ENCODE measurements at regions not wholly inside any gene's neighbourhood (a gene's known extent, or its start where the extent isn't known, plus 50 kb on each side); places are given as distances from the start of the nearest gene placed in this dataset.

GRCh38 chr5:25387953-25388352, 743.2 kb upstream of the CDH10 start:
- Histone ChIP-seq H3K9me3 (ENCODE audit: control insufficient read depth in 2 of 2, insufficient read depth in 1 of 2, low read depth in 1 of 2, low read length in 1 of 2) (peaks cover 0 to 4% of the 10 kb centered on the region in 2 donors), H3K4me3 (ENCODE audit: low read depth in 1 of 3, low read length in 3 of 3) (no peak overlapping the region), H3K36me3 (ENCODE audit: control insufficient read depth in 3 of 3, insufficient read depth in 2 of 3, low read depth in 1 of 3, low read length in 3 of 3) (no peaks in the 10 kb centered on the region), H3K27ac (ENCODE audit: low read depth in 1 of 3, low read length in 2 of 3) (no peak overlapping the region), H3K4me1 (ENCODE audit: control insufficient read depth in 3 of 3, insufficient read depth in 2 of 3, low read depth in 1 of 3, low read length in 2 of 3) (no peaks in the 10 kb centered on the region), H3K27me3 (ENCODE audit: control insufficient read depth in 3 of 3, insufficient read depth in 3 of 3, low read length in 3 of 3) (no peaks in the 10 kb centered on the region)
- DNase-seq (no peak), FAIRE-seq (no peak)
- WGBS, 3 donors = 50 to 65% (median 55%) methylated on average over 1 of the region's 1 CpG

DNA sequence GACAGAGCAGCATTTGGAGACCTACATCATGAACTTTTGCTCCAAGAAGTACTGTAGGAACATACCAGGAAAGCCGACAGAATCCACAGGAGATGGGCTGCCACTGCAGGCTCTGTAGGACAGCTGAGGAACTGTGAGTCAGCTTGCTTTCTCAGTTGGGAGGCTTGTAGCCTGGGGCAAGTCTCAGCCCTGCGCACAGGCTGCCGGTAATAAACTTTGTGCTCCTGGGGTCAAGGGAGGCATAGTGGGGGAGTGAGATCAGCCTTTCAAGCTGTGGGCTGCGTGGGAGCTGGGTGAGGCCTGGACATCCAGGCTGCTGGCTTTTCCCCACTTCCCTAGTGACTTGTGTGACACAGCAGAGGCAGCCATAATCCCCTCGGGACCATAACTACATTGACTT, 718.0 kb upstream of the CDH10 start:
- H3K4me3 ChIP-seq (ENCODE audit: low read depth in 1 of 3, low read length in 3 of 3) = no peak overlapping the region
- H3K4me1 ChIP-seq (ENCODE audit: control insufficient read depth in 3 of 3, insufficient read depth in 2 of 3, low read depth in 1 of 3, low read length in 2 of 3) = no peaks in the 10 kb centered on the region
- H3K36me3 ChIP-seq (ENCODE audit: control insufficient read depth in 3 of 3, insufficient read depth in 2 of 3, low read depth in 1 of 3, low read length in 3 of 3) = no peaks in the 10 kb centered on the region
- no peak for FAIRE-seq
- no peak overlapping the region for H3K27ac ChIP-seq (ENCODE audit: low read depth in 1 of 3, low read length in 2 of 3)
- peaks cover 0 to 25% of the 10 kb centered on the region in 2 donors for H3K9me3 ChIP-seq (ENCODE audit: control insufficient read depth in 2 of 2, insufficient read depth in 1 of 2, low read depth in 1 of 2, low read length in 1 of 2)
- DNase-seq = no peak
- no peaks in the 10 kb centered on the region for H3K27me3 ChIP-seq (ENCODE audit: control insufficient read depth in 3 of 3, insufficient read depth in 3 of 3, low read length in 3 of 3)
- WGBS, 3 donors = 85 to 91% (median 90%) methylated on average over 5 of the region's 5 CpGs

DNA sequence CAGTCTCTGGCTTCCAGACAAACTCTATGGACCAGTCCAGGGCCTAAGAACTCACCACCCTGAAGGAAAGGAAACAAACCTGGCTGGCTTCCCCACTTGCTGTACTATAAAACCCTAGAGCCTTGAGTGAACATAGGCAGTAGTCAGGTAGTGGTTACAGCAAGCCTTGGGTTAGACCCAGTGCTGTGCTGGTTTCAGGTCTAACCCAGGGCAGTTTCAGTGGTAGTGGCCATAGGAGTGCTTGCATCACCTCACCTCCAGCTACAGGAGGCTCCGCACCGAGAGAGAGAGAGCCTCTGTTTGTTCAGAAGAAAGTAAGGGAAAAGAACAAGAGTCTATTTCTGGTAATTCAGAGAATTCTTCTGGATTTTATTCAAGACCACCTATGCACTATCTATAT, 714.1 kb upstream of the CDH10 start:
- DNase-seq = no peak
- no peak for FAIRE-seq
- Histone ChIP-seq H3K4me3 (ENCODE audit: low read depth in 1 of 3, low read length in 3 of 3) (no peak overlapping the region), H3K4me1 (ENCODE audit: control insufficient read depth in 3 of 3, insufficient read depth in 2 of 3, low read depth in 1 of 3, low read length in 2 of 3) (no peaks in the 10 kb centered on the region), H3K9me3 (ENCODE audit: control insufficient read depth in 2 of 2, insufficient read depth in 1 of 2, low read depth in 1 of 2, low read length in 1 of 2) (peaks cover 0 to 29% of the 10 kb centered on the region in 2 donors), H3K27ac (ENCODE audit: low read depth in 1 of 3, low read length in 2 of 3) (no peak overlapping the region), H3K27me3 (ENCODE audit: control insufficient read depth in 3 of 3, insufficient read depth in 3 of 3, low read length in 3 of 3) (no peaks in the 10 kb centered on the region), H3K36me3 (ENCODE audit: control insufficient read depth in 3 of 3, insufficient read depth in 2 of 3, low read depth in 1 of 3, low read length in 3 of 3) (no peaks in the 10 kb centered on the region)
- 66 to 92% (median 79%) methylated on average over 2 of the region's 2 CpGs for WGBS, 3 donors

- peaks cover 0 to 20% of the 10 kb centered on the region in 2 donors for H3K9me3 ChIP-seq (ENCODE audit: control insufficient read depth in 2 of 2, insufficient read depth in 1 of 2, low read depth in 1 of 2, low read length in 1 of 2)
- WGBS, 3 donors = 86 to 87% (median 87%) methylated on average over 8 of the region's 8 CpGs
- H3K27ac ChIP-seq (ENCODE audit: low read depth in 1 of 3, low read length in 2 of 3) = no peak overlapping the region
- H3K4me3 ChIP-seq (ENCODE audit: low read depth in 1 of 3, low read length in 3 of 3) = no peak overlapping the region
- H3K27me3 ChIP-seq (ENCODE audit: control insufficient read depth in 3 of 3, insufficient read depth in 3 of 3, low read length in 3 of 3) = no peaks in the 10 kb centered on the region
- DNase-seq = no peak
- no peak for FAIRE-seq
- H3K4me1 ChIP-seq (ENCODE audit: control insufficient read depth in 3 of 3, insufficient read depth in 2 of 3, low read depth in 1 of 3, low read length in 2 of 3) = no peaks in the 10 kb centered on the region
- H3K36me3 ChIP-seq (ENCODE audit: control insufficient read depth in 3 of 3, insufficient read depth in 2 of 3, low read depth in 1 of 3, low read length in 3 of 3) = no peaks in the 10 kb centered on the region
Measured at GRCh38 chr5:25357605-25358004, 712.8 kb upstream of the CDH10 start.

- no peak overlapping the region for H3K4me3 ChIP-seq (ENCODE audit: low read depth in 1 of 3, low read length in 3 of 3)
- no peaks in the 10 kb centered on the region for H3K27me3 ChIP-seq (ENCODE audit: control insufficient read depth in 3 of 3, insufficient read depth in 3 of 3, low read length in 3 of 3)
- no peaks in the 10 kb centered on the region for H3K4me1 ChIP-seq (ENCODE audit: control insufficient read depth in 3 of 3, insufficient read depth in 2 of 3, low read depth in 1 of 3, low read length in 2 of 3)
- DNase-seq (no peak), FAIRE-seq (no peak)
- no peaks in the 10 kb centered on the region for H3K9me3 ChIP-seq (ENCODE audit: control insufficient read depth in 2 of 2, insufficient read depth in 1 of 2, low read depth in 1 of 2, low read length in 1 of 2)
- no peak overlapping the region for H3K27ac ChIP-seq (ENCODE audit: low read depth in 1 of 3, low read length in 2 of 3)
- no peaks in the 10 kb centered on the region for H3K36me3 ChIP-seq (ENCODE audit: control insufficient read depth in 3 of 3, insufficient read depth in 2 of 3, low read depth in 1 of 3, low read length in 3 of 3)
Measured at GRCh38 chr5:25349746-25350145, 705.0 kb upstream of the CDH10 start.

GRCh38 chr5:25345240-25345771, 700.5 kb upstream of the CDH10 start:
- Histone ChIP-seq H3K4me1 (ENCODE audit: control insufficient read depth in 3 of 3, insufficient read depth in 2 of 3, low read depth in 1 of 3, low read length in 2 of 3) (no peaks in the 10 kb centered on the region), H3K36me3 (ENCODE audit: control insufficient read depth in 3 of 3, insufficient read depth in 2 of 3, low read depth in 1 of 3, low read length in 3 of 3) (no peaks in the 10 kb centered on the region), H3K9me3 (ENCODE audit: control insufficient read depth in 2 of 2, insufficient read depth in 1 of 2, low read depth in 1 of 2, low read length in 1 of 2) (no peaks in the 10 kb centered on the region), H3K27ac (ENCODE audit: low read depth in 1 of 3, low read length in 2 of 3) (no peak overlapping the region), H3K4me3 (ENCODE audit: low read depth in 1 of 3, low read length in 3 of 3) (no peak overlapping the region), H3K27me3 (ENCODE audit: control insufficient read depth in 3 of 3, insufficient read depth in 3 of 3, low read length in 3 of 3) (no peaks in the 10 kb centered on the region)
- DNase-seq (no peak), FAIRE-seq (no peak)
- 67 to 74% (median 67%) methylated on average over 5 of the region's 5 CpGs for WGBS, 3 donors

DNA sequence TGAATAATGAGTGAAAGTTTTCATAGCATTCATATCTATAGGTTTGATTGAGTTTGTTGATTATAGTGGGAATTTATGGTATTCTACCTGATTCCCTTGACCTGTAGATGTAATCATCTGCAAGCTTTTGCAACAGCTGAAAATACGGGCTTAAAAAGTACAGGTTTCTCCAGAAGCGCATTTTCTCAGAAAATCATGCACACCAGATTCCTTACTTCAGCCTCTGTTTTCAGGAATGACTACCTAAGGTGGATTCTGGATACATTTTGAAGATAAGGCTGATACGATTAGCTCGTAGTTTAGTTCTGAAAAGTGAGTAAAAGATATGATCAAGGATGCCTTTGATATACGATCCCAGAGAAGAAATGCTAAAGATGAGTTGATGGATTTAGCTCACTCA, 694.8 kb upstream of the CDH10 start:
- Histone ChIP-seq H3K27ac (ENCODE audit: low read depth in 1 of 3, low read length in 2 of 3) (no peak overlapping the region), H3K27me3 (ENCODE audit: control insufficient read depth in 3 of 3, insufficient read depth in 3 of 3, low read length in 3 of 3) (no peaks in the 10 kb centered on the region), H3K4me3 (ENCODE audit: low read depth in 1 of 3, low read length in 3 of 3) (no peak overlapping the region), H3K36me3 (ENCODE audit: control insufficient read depth in 3 of 3, insufficient read depth in 2 of 3, low read depth in 1 of 3, low read length in 3 of 3) (no peaks in the 10 kb centered on the region), H3K4me1 (ENCODE audit: control insufficient read depth in 3 of 3, insufficient read depth in 2 of 3, low read depth in 1 of 3, low read length in 2 of 3) (no peaks in the 10 kb centered on the region), H3K9me3 (ENCODE audit: control insufficient read depth in 2 of 2, insufficient read depth in 1 of 2, low read depth in 1 of 2, low read length in 1 of 2) (no peaks in the 10 kb centered on the region)
- no peak for FAIRE-seq
- 85 to 87% (median 86%) methylated on average over 5 of the region's 5 CpGs for WGBS, 3 donors
- no peak for DNase-seq

- DNase-seq (no peak), FAIRE-seq (no peak)
- no peaks in the 10 kb centered on the region for H3K4me1 ChIP-seq (ENCODE audit: control insufficient read depth in 3 of 3, insufficient read depth in 2 of 3, low read depth in 1 of 3, low read length in 2 of 3)
- H3K4me3 ChIP-seq (ENCODE audit: low read depth in 1 of 3, low read length in 3 of 3) = no peak overlapping the region
- 72 to 80% (median 72%) methylated on average over 6 of the region's 6 CpGs for WGBS, 3 donors
- H3K27me3 ChIP-seq (ENCODE audit: control insufficient read depth in 3 of 3, insufficient read depth in 3 of 3, low read length in 3 of 3) = no peaks in the 10 kb centered on the region
- peaks cover 0 to 25% of the 10 kb centered on the region in 2 donors for H3K9me3 ChIP-seq (ENCODE audit: control insufficient read depth in 2 of 2, insufficient read depth in 1 of 2, low read depth in 1 of 2, low read length in 1 of 2)
- no peaks in the 10 kb centered on the region for H3K36me3 ChIP-seq (ENCODE audit: control insufficient read depth in 3 of 3, insufficient read depth in 2 of 3, low read depth in 1 of 3, low read length in 3 of 3)
- H3K27ac ChIP-seq (ENCODE audit: low read depth in 1 of 3, low read length in 2 of 3) = no peak overlapping the region
Measured at GRCh38 chr5:25334350-25334749, 689.6 kb upstream of the CDH10 start.

DNA sequence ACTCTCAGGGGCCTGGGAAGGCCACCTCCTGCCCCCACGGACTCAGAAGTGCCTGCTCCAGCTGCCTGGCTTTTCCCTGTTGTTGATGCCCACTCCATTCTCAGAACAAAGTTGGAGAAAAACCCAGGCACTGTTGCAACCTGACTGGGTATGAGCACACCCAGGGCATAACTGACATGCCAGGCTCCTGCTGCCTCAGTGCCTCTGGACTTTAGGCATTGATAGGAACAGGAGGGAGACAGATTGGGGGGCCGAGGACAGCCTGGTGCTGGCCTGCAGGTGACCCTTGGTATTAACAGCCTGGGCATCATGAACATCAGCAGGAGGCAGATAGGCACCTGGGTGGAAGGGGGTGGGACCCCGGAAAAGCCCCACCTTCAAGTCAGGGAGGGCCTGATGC, 685.9 kb upstream of the CDH10 start:
- H3K36me3 ChIP-seq (ENCODE audit: control insufficient read depth in 3 of 3, insufficient read depth in 2 of 3, low read depth in 1 of 3, low read length in 3 of 3) = no peaks in the 10 kb centered on the region
- FAIRE-seq = no peak

More for the DNA sequence above, 685.9 kb upstream of the CDH10 start:
- peaks cover 0 to 26% of the 10 kb centered on the region in 2 donors for H3K9me3 ChIP-seq (ENCODE audit: control insufficient read depth in 2 of 2, insufficient read depth in 1 of 2, low read depth in 1 of 2, low read length in 1 of 2)
- H3K27ac ChIP-seq (ENCODE audit: low read depth in 1 of 3, low read length in 2 of 3) = no peak overlapping the region
- 54 to 70% (median 60%) methylated on average over 3 of the region's 3 CpGs for WGBS, 3 donors
- no peaks in the 10 kb centered on the region for H3K4me1 ChIP-seq (ENCODE audit: control insufficient read depth in 3 of 3, insufficient read depth in 2 of 3, low read depth in 1 of 3, low read length in 2 of 3)
- no peak overlapping the region for H3K4me3 ChIP-seq (ENCODE audit: low read depth in 1 of 3, low read length in 3 of 3)
- H3K27me3 ChIP-seq (ENCODE audit: control insufficient read depth in 3 of 3, insufficient read depth in 3 of 3, low read length in 3 of 3) = no peaks in the 10 kb centered on the region
- no peak for DNase-seq
